GM12878 (cell line): ENCODE measurements at regions not wholly inside any gene's neighbourhood (a gene's known extent, or its start where the extent isn't known, plus 50 kb on each side); places are given as distances from the start of the nearest gene placed in this dataset.

Experiments used
- ATAC-seq: fragments of 200-7000 bp; cut with Tn5 transposase; 3 replicates; pipeline ENCODE4 v1.9.1; 2020; ENCODE audit warnings: mild to moderate bottlenecking, moderate library complexity
- BruUV-seq: library from RNA; stranded (reverse); fragments of 400-500 nt; replicated peaks from 2 replicates; lab custom pipeline; 2021; lab: Mats Ljungman, UMichigan
- CTCF ChIA-PET: fragments of 300-600 bp; sonication (Branson Sonifier 250); formaldehyde crosslinking; extraction: SDS; loops from one replicate; lab custom pipeline; 2021; ENCODE audit warnings: inconsistent platforms; lab: Yijun Ruan, JAX
- POLR2A ChIA-PET: fragments of 350-600 bp; formaldehyde crosslinking; extraction: SDS; loops from one replicate; lab custom pipeline; 2021; ENCODE audit warnings: inconsistent platforms; lab: Charles Lee
- RAD21 ChIA-PET: fragments of 300-600 bp; sonication (Branson Sonifier 250); formaldehyde crosslinking; loops from one replicate; lab custom pipeline; 2023; ENCODE audit warnings: antibody characterized with exemption; ENCODE audit not compliant: unreplicated experiment; lab: Charles Lee
- SMC1A ChIA-PET: fragments of 300-600 bp; sonication (Branson Sonifier 250); formaldehyde crosslinking; loops from one replicate; lab custom pipeline; 2023; ENCODE audit not compliant: unreplicated experiment, uncharacterized antibody; lab: Charles Lee
- DNase-seq: peaks from one replicate; pipeline ENCODE4 v3.0.0-alpha.2; 2011; ENCODE audit warnings: low read depth, low spot score
- FAIRE-seq: peaks from 3 replicates; lab custom pipeline; 2011; peaks lifted over from hg19 to GRCh38; lab: Jason Lieb, UNC
- H2AFZ ChIP-seq: 2 replicates; pipeline ENCODE4 v1.6.0; 2011; ENCODE audit warnings: low read depth, low read length, control low read depth; ENCODE audit not compliant: control insufficient read depth
- H3K27ac ChIP-seq: 2 replicates; pipeline ENCODE4 v1.5.1; 2011; ENCODE audit warnings: control low read depth; ENCODE audit not compliant: control insufficient read depth, insufficient read depth
- H3K27me3 ChIP-seq, 2 experiments: replicated peaks in 1 of 2; 2 replicates each; pipeline versions ENCODE4 v1.6.0 to v1.6.1; 2011; ENCODE audit warnings: low read length in 1 of 2; ENCODE audit not compliant: control insufficient read depth in 2 of 2, insufficient read depth in 2 of 2
- H3K36me3 ChIP-seq, 2 experiments: 2 replicates each; pipeline ENCODE4 v1.5.1; 2011; ENCODE audit warnings: low read length in 1 of 2; ENCODE audit not compliant: control insufficient read depth in 2 of 2, insufficient read depth in 2 of 2
- H3K4me1 ChIP-seq: 2 replicates; pipeline ENCODE4 v1.6.1; 2011; ENCODE audit warnings: mild to moderate bottlenecking, low read length, moderate library complexity, mixed read lengths; ENCODE audit not compliant: control insufficient read depth, insufficient read depth
- H3K4me2 ChIP-seq: 2 replicates; pipeline ENCODE4 v1.6.0; 2011; ENCODE audit warnings: control low read depth; ENCODE audit not compliant: control insufficient read depth, insufficient read depth
- H3K4me3 ChIP-seq: fragments of 200-600 bp; sonication (generic); 2 replicates; pipeline ENCODE4 v1.5.1; 2016
- H3K79me2 ChIP-seq: 2 replicates; pipeline ENCODE4 v1.6.0; 2011; ENCODE audit warnings: low read length; ENCODE audit not compliant: control insufficient read depth, insufficient read depth
- H3K9ac ChIP-seq: 2 replicates; pipeline ENCODE4 v1.8.0; 2011; ENCODE audit warnings: low read length, control low read depth, mixed read lengths; ENCODE audit not compliant: control insufficient read depth, insufficient read depth
- H3K9me3 ChIP-seq: replicated peaks from 3 replicates; pipeline ENCODE4 v1.5.1; 2011; ENCODE audit warnings: mild to moderate bottlenecking, low read length; ENCODE audit not compliant: control insufficient read depth, insufficient read depth
- H4K20me1 ChIP-seq: 2 replicates; pipeline ENCODE4 v1.6.0; 2011; ENCODE audit not compliant: control insufficient read depth, insufficient read depth
- CEBPB ChIP-seq, 2 experiments: fragments of 150-350 bp in 1 of 2; IDR thresholded peaks; 2 replicates each; pipeline ENCODE4 v1.6.1; 2012 to 2014; ENCODE audit warnings: low read depth in 2 of 2, low read length in 2 of 2, borderline replicate concordance in 1 of 2, inconsistent platforms in 1 of 2
- CREB1 ChIP-seq: IDR thresholded peaks from 2 replicates; pipeline ENCODE4 v1.6.1; 2012; ENCODE audit warnings: low read depth, mild to moderate bottlenecking, inconsistent platforms
- CREM ChIP-seq: IDR thresholded peaks from 2 replicates; pipeline ENCODE4 v1.6.1; 2014; ENCODE audit warnings: antibody characterized with exemption, low read depth
- GATAD2B ChIP-seq: fragments of 450-650 bp; conservative IDR thresholded peaks from 2 replicates; pipeline ENCODE4 v1.6.1; 2017; ENCODE audit warnings: low read depth, mild to moderate bottlenecking, moderate library complexity
- HDGF ChIP-seq: fragments of 450-650 bp; IDR thresholded peaks from 2 replicates; pipeline ENCODE4 v1.6.1; 2016; ENCODE audit warnings: antibody characterized with exemption
- IRF5 ChIP-seq: fragments of 450-650 bp; IDR thresholded peaks from 2 replicates; pipeline ENCODE4 v1.6.1; 2017; ENCODE audit warnings: borderline replicate concordance
- JUNB ChIP-seq: IDR thresholded peaks from 2 replicates; pipeline ENCODE4 v1.6.1; 2016; ENCODE audit warnings: antibody characterized with exemption, mild to moderate bottlenecking
- LARP7 ChIP-seq: fragments of 450-650 bp; IDR thresholded peaks from 2 replicates; pipeline ENCODE4 v1.6.1; 2017; ENCODE audit warnings: mild to moderate bottlenecking
- NBN ChIP-seq: fragments of 450-650 bp; IDR thresholded peaks from 2 replicates; pipeline ENCODE4 v1.6.1; 2016
- NFIC ChIP-seq: IDR thresholded peaks from 2 replicates; pipeline ENCODE4 v1.6.1; 2012; ENCODE audit warnings: low read depth, mild to moderate bottlenecking, inconsistent platforms, low read length, moderate library complexity
- PAX5 ChIP-seq: IDR thresholded peaks from 2 replicates; pipeline ENCODE4 v1.6.1; 2011; ENCODE audit warnings: low read depth, low read length, borderline replicate concordance
- RB1 ChIP-seq: fragments of 450-650 bp; formaldehyde crosslinking; IDR thresholded peaks from 2 replicates; pipeline ENCODE4 v1.6.1; 2017; ENCODE audit warnings: mild to moderate bottlenecking, borderline replicate concordance
- RFX5 ChIP-seq: IDR thresholded peaks from 2 replicates; pipeline ENCODE4 v1.6.1; 2011; ENCODE audit warnings: low read depth, low read length, improper control_type of control experiment
- SREBF1 ChIP-seq: IDR thresholded peaks from 2 replicates; pipeline ENCODE4 v1.6.1; 2012; ENCODE audit warnings: mild to moderate bottlenecking, low read length
- SRF ChIP-seq, 2 experiments: IDR thresholded peaks; 2 replicates each; pipeline ENCODE4 v1.6.1; 2011; ENCODE audit warnings: low read depth in 2 of 2, low read length in 2 of 2, mild to moderate bottlenecking in 1 of 2, moderate library complexity in 1 of 2
- SUPT20H ChIP-seq: IDR thresholded peaks from 2 replicates; pipeline ENCODE4 v1.6.1; 2011; ENCODE audit warnings: low read depth, mild to moderate bottlenecking, low read length, moderate library complexity, borderline replicate concordance; ENCODE audit not compliant: control insufficient read depth
- TARDBP ChIP-seq: IDR thresholded peaks from 2 replicates; pipeline ENCODE4 v1.6.1; 2016; ENCODE audit warnings: borderline replicate concordance
- TCF7 ChIP-seq: IDR thresholded peaks from 2 replicates; pipeline ENCODE4 v1.6.1; 2014; ENCODE audit warnings: antibody characterized with exemption, borderline replicate concordance
- ZBTB4 ChIP-seq: fragments of 450-650 bp; formaldehyde crosslinking; IDR thresholded peaks from 2 replicates; pipeline ENCODE4 v1.4.0; 2022; ENCODE audit warnings: mild to moderate bottlenecking, moderate library complexity
- ZNF384 ChIP-seq: IDR thresholded peaks from 2 replicates; pipeline ENCODE4 v1.6.1; 2012; ENCODE audit warnings: low read depth, mild to moderate bottlenecking, low read length, improper control_type of control experiment, borderline replicate concordance
- WGBS: methylation state at CpG from one replicate; pipeline ENCODE4 v1.1.6; 2016; ENCODE audit warnings: low lambda C conversion rate; ENCODE audit not compliant: insufficient replicate concordance, insufficient coverage; ENCODE audit errors: missing lambda C conversion rate; 5-methylcytosine and 5-hydroxymethylcytosine counted together
- in situ Hi-C: fragments of 300-500 bp; cut with MboI; formaldehyde crosslinking; loops from 9 replicates; pipeline ENCODE4 v1.14.3; 2018; ENCODE audit warnings: mixed read lengths
- intact Hi-C: fragments of 100-400 bp; cut with micrococcal nuclease; formaldehyde crosslinking; loops from one replicate; pipeline ENCODE4 v1.14.2; 2022; ENCODE audit not compliant: unreplicated experiment

GRCh38 chr21:18023157-18023556 lies 204.0 kb upstream of the C21orf91 start (continued):
- TF ChIP-seq IRF5 (no peak), ZBTB4 (CRISPR knock-in tag) (no peak)
- TF ChIP-seq, all 136 proteins: peak for 0

- in situ Hi-C loops, result no loop called here
- ATAC-seq, result no peak
- Histone ChIP-seq H3K27me3 (no peaks in the 10 kb centered on the region), H4K20me1 (no peaks in the 10 kb centered on the region), H3K9ac (no peak overlapping the region), H3K9me3 (no peaks in the 10 kb centered on the region)
- BruUV-seq, result no TSS peak
- 23% methylated on average over 1 of the region's 1 CpG for WGBS
- CTCF ChIA-PET, result no interaction called here
- RAD21 ChIA-PET, result no interaction called here
- TF ChIP-seq NFIC, result no peak
- TF ChIP-seq TARDBP, result no peak
- no peak for TF ChIP-seq HDGF
- no peak for TF ChIP-seq GATAD2B
- TF ChIP-seq CEBPB (IDR thresholded peaks at IDR 0.05; ENCODE audit: borderline replicate concordance in 1 of 2, low read depth in 2 of 2, low read length in 2 of 2), result no peak
- TF ChIP-seq TCF7, result no peak
- TF ChIP-seq ZNF384, result no peak
- no peak for TF ChIP-seq LARP7
- no peak for TF ChIP-seq CREB1
- TF ChIP-seq JUNB, result no peak
- TF ChIP-seq CREM, result no peak
- TF ChIP-seq NBN, result no peak
- TF ChIP-seq PAX5, result no peak
- no peak for TF ChIP-seq SUPT20H
- TF ChIP-seq RB1, result no peak
- no peak for TF ChIP-seq SRF (IDR thresholded peaks at IDR 0.05; ENCODE audit: low read depth in 2 of 2, low read length in 2 of 2)
- TF ChIP-seq SREBF1, result no peak
- no peak for TF ChIP-seq RFX5
- TF ChIP-seq, all 136 proteins: peak for 0
- Histone ChIP-seq H3K79me2 (no peaks in the 10 kb centered on the region), H2AFZ (no peak overlapping the region), H3K36me3 (no peaks in the 10 kb centered on the region), H3K4me3 (no peak overlapping the region), H3K27ac (no peak overlapping the region), H3K4me2 (no peak overlapping the region), H3K4me1 (no peaks in the 10 kb centered on the region)
- FAIRE-seq (no peak), DNase-seq (no peak)
- SMC1A ChIA-PET, result no interaction called here
- POLR2A ChIA-PET, result no interaction called here
- intact Hi-C loops, result no loop called here
Observed at GRCh38 chr21:18007121-18007520, 188.0 kb upstream of the C21orf91 start.
